H1 (cell line): ENCODE measurements at regions not wholly inside any gene's neighbourhood (a gene's known extent, or its start where the extent isn't known, plus 50 kb on each side); places are given as distances from the start of the nearest gene placed in this dataset.

Experiments
- EGR1 ChIP-seq: IDR thresholded peaks from 2 replicates; pipeline ENCODE4 v1.6.1; 2011; ENCODE audit warnings: low read depth, low read length, borderline replicate concordance
- EZH2 ChIP-seq: fragments of 200-600 bp; sonication (generic); IDR thresholded peaks from 2 replicates; pipeline ENCODE4 v1.7.1; 2012; ENCODE audit warnings: low read depth, mild to moderate bottlenecking, moderate library complexity, low read length, inconsistent platforms; ENCODE audit not compliant: severe bottlenecking
- GABPA ChIP-seq: IDR thresholded peaks from 2 replicates; pipeline ENCODE4 v1.6.1; 2011; ENCODE audit warnings: mild to moderate bottlenecking, low read length, moderate library complexity, borderline replicate concordance; ENCODE audit not compliant: insufficient read depth
- JUND ChIP-seq: IDR thresholded peaks from 2 replicates; pipeline ENCODE4 v1.6.1; 2011; ENCODE audit warnings: mild to moderate bottlenecking, improper control_type of control experiment, low read length
- NRF1 ChIP-seq: IDR thresholded peaks from 2 replicates; pipeline ENCODE4 v1.6.1; 2011; ENCODE audit warnings: mild to moderate bottlenecking, low read depth, low read length, improper control_type of control experiment
- POLR2A ChIP-seq, 2 experiments: IDR thresholded peaks; 1 replicate in 1 of 2; 2 replicates in 1 of 2; pipeline ENCODE4 v1.6.1; 2011; ENCODE audit warnings: low read depth in 2 of 2, low read length in 2 of 2, mild to moderate bottlenecking in 2 of 2; ENCODE audit errors: control extremely low read depth in 1 of 2
- POLR2AphosphoS5 ChIP-seq: IDR thresholded peaks from 2 replicates; pipeline ENCODE4 v1.6.1; 2011; ENCODE audit warnings: low read depth, low read length
- TAF1 ChIP-seq: IDR thresholded peaks from 2 replicates; pipeline ENCODE4 v1.6.1; 2011; ENCODE audit warnings: mild to moderate bottlenecking, low read depth, low read length
- ZNF274 ChIP-seq: IDR thresholded peaks from 2 replicates; pipeline ENCODE4 v1.7.0; 2012; ENCODE audit warnings: low read length, borderline replicate concordance; ENCODE audit errors: extremely low read depth
- TF ChIP-seq, protein P1 (sequence below), 3 experiments: IDR thresholded peaks; 1 replicate in 2 of 3; 2 replicates in 1 of 3; pipeline versions ENCODE4 v1.5.1 to v1.6.1; 2011; ENCODE audit warnings: low read length in 3 of 3, mild to moderate bottlenecking in 3 of 3, inconsistent platforms in 2 of 3, low read depth in 1 of 3, moderate library complexity in 1 of 3; ENCODE audit not compliant: insufficient read depth in 1 of 3; ENCODE audit errors: control extremely low read depth in 1 of 3

DNA sequence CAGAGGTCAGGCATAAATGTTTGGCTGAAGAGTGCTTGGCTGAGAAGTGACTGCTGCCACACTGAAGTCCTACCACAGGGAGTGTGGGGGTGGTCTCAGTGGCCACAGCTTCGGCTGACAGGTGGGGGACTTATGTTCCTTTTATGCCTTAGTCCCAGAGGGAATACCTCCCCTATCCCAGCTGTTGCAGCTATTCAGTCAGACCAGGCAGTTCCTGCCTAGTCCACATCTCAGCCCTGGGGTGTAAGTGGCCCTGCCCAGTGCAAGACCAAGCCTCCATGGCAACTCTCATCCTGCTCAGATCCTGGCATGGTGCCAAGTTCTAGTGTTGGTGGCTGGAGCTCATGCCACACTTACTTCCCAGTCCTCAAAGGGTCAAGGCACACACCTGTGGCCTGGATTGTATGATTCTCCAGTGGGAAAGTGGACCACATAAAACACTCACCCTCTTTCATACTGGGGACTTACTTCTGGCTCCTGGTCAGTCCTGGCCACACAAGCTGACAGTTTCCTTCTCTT lies 161.3 kb upstream of the CAND1 start:
- no peak for TF ChIP-seq EZH2
- TF ChIP-seq, protein P1, sequence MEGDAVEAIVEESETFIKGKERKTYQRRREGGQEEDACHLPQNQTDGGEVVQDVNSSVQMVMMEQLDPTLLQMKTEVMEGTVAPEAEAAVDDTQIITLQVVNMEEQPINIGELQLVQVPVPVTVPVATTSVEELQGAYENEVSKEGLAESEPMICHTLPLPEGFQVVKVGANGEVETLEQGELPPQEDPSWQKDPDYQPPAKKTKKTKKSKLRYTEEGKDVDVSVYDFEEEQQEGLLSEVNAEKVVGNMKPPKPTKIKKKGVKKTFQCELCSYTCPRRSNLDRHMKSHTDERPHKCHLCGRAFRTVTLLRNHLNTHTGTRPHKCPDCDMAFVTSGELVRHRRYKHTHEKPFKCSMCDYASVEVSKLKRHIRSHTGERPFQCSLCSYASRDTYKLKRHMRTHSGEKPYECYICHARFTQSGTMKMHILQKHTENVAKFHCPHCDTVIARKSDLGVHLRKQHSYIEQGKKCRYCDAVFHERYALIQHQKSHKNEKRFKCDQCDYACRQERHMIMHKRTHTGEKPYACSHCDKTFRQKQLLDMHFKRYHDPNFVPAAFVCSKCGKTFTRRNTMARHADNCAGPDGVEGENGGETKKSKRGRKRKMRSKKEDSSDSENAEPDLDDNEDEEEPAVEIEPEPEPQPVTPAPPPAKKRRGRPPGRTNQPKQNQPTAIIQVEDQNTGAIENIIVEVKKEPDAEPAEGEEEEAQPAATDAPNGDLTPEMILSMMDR (IDR thresholded peaks at IDR 0.05; ENCODE audit: control extremely low read depth in 1 of 3, insufficient read depth in 1 of 3, low read depth in 1 of 3, low read length in 3 of 3) = no peak
- TF ChIP-seq ZNF274 = no peak
- no peak for TF ChIP-seq JUND
- TF ChIP-seq POLR2AphosphoS5 = no peak
- TF ChIP-seq TAF1 = no peak
- no peak for TF ChIP-seq NRF1
- no peak for TF ChIP-seq EGR1
- TF ChIP-seq POLR2A (IDR thresholded peaks at IDR 0.05; ENCODE audit: control extremely low read depth in 1 of 2, low read depth in 2 of 2, low read length in 2 of 2) = no peak
- TF ChIP-seq GABPA = no peak
